ENCODE measurements at regions not wholly inside any gene's neighbourhood (a gene's known extent, or its start where the extent isn't known, plus 50 kb on each side); places are given as distances from the start of the nearest gene placed in this dataset.
A peak's percentile ranks its signal among the peaks of the same experiment; 100 is the strongest.

DNA sequence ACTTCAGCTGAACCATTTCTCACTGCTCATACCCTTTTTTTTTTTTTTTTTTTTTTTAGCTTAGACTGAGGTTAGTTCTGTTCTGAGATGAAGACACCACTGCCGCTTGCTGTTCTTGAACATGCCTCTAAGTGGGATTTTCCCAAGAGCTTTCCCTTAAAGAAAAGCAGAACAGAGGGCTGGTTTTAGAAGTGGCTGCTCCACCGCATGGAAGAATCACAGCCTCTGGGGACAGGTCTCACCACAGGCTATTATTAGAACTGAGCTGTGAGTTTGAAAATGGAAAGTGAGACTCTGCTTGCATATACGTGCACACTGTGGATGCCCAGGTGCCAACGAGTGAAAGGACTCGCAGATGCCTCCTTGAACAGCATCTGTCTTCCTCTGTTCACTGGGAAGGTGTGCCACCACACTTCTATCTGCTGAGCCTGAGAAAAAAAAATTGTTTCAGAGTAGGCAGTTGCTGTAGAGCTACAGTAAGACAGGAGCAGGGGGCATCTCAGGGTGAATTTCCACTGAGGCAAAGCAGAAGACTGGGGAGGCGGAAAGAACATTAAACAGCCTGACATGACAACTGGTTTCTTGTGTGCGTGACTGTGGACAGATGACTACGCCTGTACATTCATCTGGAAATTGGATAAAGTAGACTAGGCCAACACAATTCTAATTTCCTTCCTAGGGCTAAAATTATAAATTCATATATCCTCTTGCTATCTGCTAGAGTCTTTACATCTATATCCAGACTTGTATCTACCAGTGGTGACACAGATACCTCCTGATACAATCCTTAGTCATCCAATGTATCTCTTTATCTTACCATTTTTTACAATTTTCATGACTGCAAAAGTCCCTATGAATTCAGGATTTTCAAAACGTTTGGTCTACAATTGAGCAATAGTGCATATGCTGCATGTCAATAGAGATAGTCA is 1045.7 kb upstream of the CELF4 start:
- H3K27me3 ChIP-seq (ENCODE audit: insufficient read depth, low read length): no peaks in the 10 kb centered on the region
- H3K4me1 ChIP-seq (ENCODE audit: insufficient read depth, low read length): no peaks in the 10 kb centered on the region
- POLR2A ChIA-PET (ENCODE audit: partially characterized antibody): no interaction called here
- peak overlapping the region in 1 of 8 donors; percentile 18 for H3K4me3 Mint-ChIP-seq
- DNase-seq: no peak
- H3K4me3 ChIP-seq (ENCODE audit: low read length in 2 of 2): no peak overlapping the region
- H3K36me3 ChIP-seq (ENCODE audit: insufficient read depth, low read length): no peaks in the 10 kb centered on the region
- peaks cover 0 to 11% (median 0%) of the 10 kb centered on the region in 4 donors for H3K4me1 Mint-ChIP-seq
- H3K9me3 Mint-ChIP-seq: peaks cover 0 to 2% (median 0%) of the 10 kb centered on the region in 8 donors
- H3K36me3 Mint-ChIP-seq: no peaks in the 10 kb centered on the region
- H3K27me3 Mint-ChIP-seq: no peaks in the 10 kb centered on the region
- no peak overlapping the region for H3K27ac Mint-ChIP-seq
- H3K9me3 ChIP-seq (ENCODE audit: control insufficient read depth in 1 of 2, low read length in 2 of 2): no peaks in the 10 kb centered on the region
- no peak overlapping the region for H3K27ac ChIP-seq (ENCODE audit: low read depth, low read length)
- intact Hi-C loops (cut with micrococcal nuclease): no loop called here
- CTCF ChIA-PET (ENCODE audit: partially characterized antibody): no interaction called here

- Mint-ChIP-seq H3K36me3 (no peaks in the 10 kb centered on the region), H3K4me1 (peaks cover 0 to 11% (median 0%) of the 10 kb centered on the region in 4 donors), H3K27ac (no peak overlapping the region), H3K4me3 (no peak overlapping the region), H3K9me3 (peaks cover 0 to 5% (median 2%) of the 10 kb centered on the region in 8 donors), H3K27me3 (no peaks in the 10 kb centered on the region)
- ChIA-PET POLR2A (ENCODE audit: partially characterized antibody) (no interaction called here), CTCF (ENCODE audit: partially characterized antibody) (no interaction called here)
- no peak overlapping the region for H3K4me3 ChIP-seq (ENCODE audit: low read length in 2 of 2)
- no peak overlapping the region for H3K27ac ChIP-seq (ENCODE audit: low read depth, low read length)
- intact Hi-C loops (cut with micrococcal nuclease): no loop called here
- H3K27me3 ChIP-seq (ENCODE audit: insufficient read depth, low read length): no peaks in the 10 kb centered on the region
- no peaks in the 10 kb centered on the region for H3K36me3 ChIP-seq (ENCODE audit: insufficient read depth, low read length)
- H3K9me3 ChIP-seq (ENCODE audit: control insufficient read depth in 1 of 2, low read length in 2 of 2): no peaks in the 10 kb centered on the region
- DNase-seq: no peak
- H3K4me1 ChIP-seq (ENCODE audit: insufficient read depth, low read length): no peaks in the 10 kb centered on the region
These were observed 1041.2 kb upstream of the CELF4 start for GRCh38 chr18:38606841-38607240.

GRCh38 chr18:38602341-38602740 is 1036.7 kb upstream of the CELF4 start:
- ChIA-PET POLR2A (ENCODE audit: partially characterized antibody) (no interaction called here), CTCF (ENCODE audit: partially characterized antibody) (no interaction called here)
- H3K9me3 ChIP-seq (ENCODE audit: control insufficient read depth in 1 of 2, low read length in 2 of 2): no peaks in the 10 kb centered on the region
- Mint-ChIP-seq H3K4me1 (no peaks in the 10 kb centered on the region), H3K4me3 (no peak overlapping the region), H3K9me3 (peaks cover 0 to 7% (median 2%) of the 10 kb centered on the region in 8 donors), H3K27ac (no peak overlapping the region), H3K27me3 (no peaks in the 10 kb centered on the region), H3K36me3 (no peaks in the 10 kb centered on the region)
- no peaks in the 10 kb centered on the region for H3K4me1 ChIP-seq (ENCODE audit: insufficient read depth, low read length)
- no peak for DNase-seq
- H3K4me3 ChIP-seq (ENCODE audit: low read length in 2 of 2): no peak overlapping the region
- intact Hi-C loops (cut with micrococcal nuclease): no loop called here
- no peaks in the 10 kb centered on the region for H3K27me3 ChIP-seq (ENCODE audit: insufficient read depth, low read length)
- H3K36me3 ChIP-seq (ENCODE audit: insufficient read depth, low read length): no peaks in the 10 kb centered on the region
- H3K27ac ChIP-seq (ENCODE audit: low read depth, low read length): no peak overlapping the region

DNA sequence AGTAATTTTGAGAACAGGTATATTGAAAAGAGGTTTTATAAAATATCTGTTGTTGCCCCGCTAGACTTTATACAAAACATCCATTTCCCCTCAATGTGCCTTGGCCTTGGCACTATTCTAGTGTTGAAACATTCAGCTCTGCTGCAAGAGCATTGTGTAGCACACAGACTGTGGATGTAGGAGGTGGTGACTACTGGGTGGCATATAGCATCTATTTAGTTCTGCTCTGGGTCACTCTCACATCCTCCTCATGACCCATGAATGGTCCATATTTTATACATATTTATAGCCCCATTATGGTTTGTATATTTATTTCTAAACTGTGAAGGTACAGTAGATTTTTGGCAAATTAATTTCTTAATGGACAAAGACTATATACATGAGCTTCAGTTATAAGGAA is 1022.0 kb upstream of the CELF4 start:
- Mint-ChIP-seq H3K4me1 (no peaks in the 10 kb centered on the region), H3K9me3 (peaks cover 0 to 4% (median 0%) of the 10 kb centered on the region in 8 donors), H3K27ac (no peak overlapping the region), H3K36me3 (no peaks in the 10 kb centered on the region), H3K27me3 (no peaks in the 10 kb centered on the region), H3K4me3 (no peak overlapping the region)
- Histone ChIP-seq H3K27ac (ENCODE audit: low read depth, low read length) (no peak overlapping the region), H3K9me3 (ENCODE audit: control insufficient read depth in 1 of 2, low read length in 2 of 2) (no peaks in the 10 kb centered on the region), H3K4me3 (ENCODE audit: low read length in 2 of 2) (no peak overlapping the region), H3K4me1 (ENCODE audit: insufficient read depth, low read length) (no peaks in the 10 kb centered on the region), H3K36me3 (ENCODE audit: insufficient read depth, low read length) (no peaks in the 10 kb centered on the region), H3K27me3 (ENCODE audit: insufficient read depth, low read length) (no peaks in the 10 kb centered on the region)
- no peak for DNase-seq
- CTCF ChIA-PET (ENCODE audit: partially characterized antibody): no interaction called here
- POLR2A ChIA-PET (ENCODE audit: partially characterized antibody): no interaction called here
- intact Hi-C loops (cut with micrococcal nuclease): no loop called here

DNA sequence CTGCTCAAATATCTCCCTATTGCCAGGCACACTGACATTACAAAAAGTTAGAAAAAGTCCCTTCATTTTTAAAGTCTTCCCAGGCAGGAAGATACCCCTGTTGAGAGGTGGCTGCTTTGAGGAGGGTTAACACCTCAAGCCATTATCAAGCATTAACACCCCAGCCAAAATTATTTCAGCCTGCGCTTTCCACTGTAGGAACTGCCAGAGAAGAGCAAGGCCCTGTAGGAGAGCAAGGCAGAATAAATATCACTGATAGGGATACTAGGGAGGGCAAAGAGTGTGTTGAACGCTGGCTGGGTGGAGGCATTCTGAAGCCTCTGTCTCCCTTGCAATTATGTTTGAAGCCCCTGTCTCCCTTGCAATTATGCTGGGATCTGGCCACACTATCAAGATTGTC is 1020.7 kb upstream of the CELF4 start:
- H3K36me3 Mint-ChIP-seq: no peaks in the 10 kb centered on the region
- H3K27ac Mint-ChIP-seq: no peak overlapping the region
- Histone ChIP-seq H3K4me3 (ENCODE audit: low read length in 2 of 2) (no peak overlapping the region), H3K4me1 (ENCODE audit: insufficient read depth, low read length) (no peaks in the 10 kb centered on the region), H3K36me3 (ENCODE audit: insufficient read depth, low read length) (no peaks in the 10 kb centered on the region), H3K9me3 (ENCODE audit: control insufficient read depth in 1 of 2, low read length in 2 of 2) (no peaks in the 10 kb centered on the region), H3K27me3 (ENCODE audit: insufficient read depth, low read length) (no peaks in the 10 kb centered on the region), H3K27ac (ENCODE audit: low read depth, low read length) (no peak overlapping the region)
- ChIA-PET POLR2A (ENCODE audit: partially characterized antibody) (no interaction called here), CTCF (ENCODE audit: partially characterized antibody) (no interaction called here)
- H3K4me3 Mint-ChIP-seq: no peak overlapping the region
- DNase-seq: no peak
- H3K9me3 Mint-ChIP-seq: peaks cover 0 to 4% (median under 1%) of the 10 kb centered on the region in 8 donors
- H3K27me3 Mint-ChIP-seq: no peaks in the 10 kb centered on the region
- H3K4me1 Mint-ChIP-seq: peaks cover 0 to 5% (median 0%) of the 10 kb centered on the region in 4 donors
- intact Hi-C loops (cut with micrococcal nuclease): no loop called here

DNA sequence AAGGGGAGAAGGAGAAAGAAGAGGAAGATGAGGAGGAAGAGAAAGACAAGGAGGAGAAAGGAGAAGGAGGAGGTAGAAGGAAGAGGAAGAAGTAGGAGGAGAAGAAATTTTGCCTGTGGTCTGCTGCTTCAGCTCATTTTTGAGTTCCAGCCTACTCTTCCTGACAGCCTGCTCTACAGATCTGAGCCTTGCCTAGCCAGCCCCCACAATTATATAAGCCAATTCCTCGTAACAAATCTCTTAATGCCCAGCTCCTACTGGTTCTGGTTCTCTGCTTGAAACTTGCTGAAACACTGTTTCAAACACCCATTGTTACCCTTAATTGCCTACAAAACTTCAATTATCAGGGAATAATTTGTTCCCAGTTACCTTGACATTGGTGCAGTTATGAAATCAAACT is 1014.2 kb upstream of the CELF4 start:
- peaks cover 21% of the 10 kb centered on the region for H3K4me1 ChIP-seq (ENCODE audit: insufficient read depth, low read length)
- peaks cover 0 to 3% (median 0%) of the 10 kb centered on the region in 8 donors for H3K9me3 Mint-ChIP-seq
- H3K4me1 Mint-ChIP-seq: peaks cover 13 to 31% (median 17%) of the 10 kb centered on the region in 4 donors
- H3K27ac Mint-ChIP-seq: peak overlapping the region in 1 of 7 donors; percentile 1
- no peak for DNase-seq
- H3K27me3 Mint-ChIP-seq: no peaks in the 10 kb centered on the region
- H3K4me3 Mint-ChIP-seq: no peak overlapping the region
- H3K36me3 ChIP-seq (ENCODE audit: insufficient read depth, low read length): no peaks in the 10 kb centered on the region
- H3K27me3 ChIP-seq (ENCODE audit: insufficient read depth, low read length): no peaks in the 10 kb centered on the region
- ChIA-PET CTCF (ENCODE audit: partially characterized antibody) (interaction anchor here (0.6 to 0.9 kb wide), 2 partner anchors 21 to 1238 kb away, joined by 3 read pairs; no protein-coding TSS in a partner anchor), POLR2A (ENCODE audit: partially characterized antibody) (no interaction called here)
- no peak overlapping the region for H3K4me3 ChIP-seq (ENCODE audit: low read length in 2 of 2)
- H3K36me3 Mint-ChIP-seq: no peaks in the 10 kb centered on the region
- intact Hi-C loops (cut with micrococcal nuclease): no loop called here
- H3K9me3 ChIP-seq (ENCODE audit: control insufficient read depth in 1 of 2, low read length in 2 of 2): no peaks in the 10 kb centered on the region
- H3K27ac ChIP-seq (ENCODE audit: low read depth, low read length): no peak overlapping the region

- Histone ChIP-seq H3K4me1 (ENCODE audit: insufficient read depth, low read length) (peaks cover 22% of the 10 kb centered on the region), H3K27ac (ENCODE audit: low read depth, low read length) (peak overlapping the region; percentile 23), H3K4me3 (ENCODE audit: low read length in 2 of 2) (no peak overlapping the region), H3K27me3 (ENCODE audit: insufficient read depth, low read length) (no peaks in the 10 kb centered on the region), H3K9me3 (ENCODE audit: control insufficient read depth in 1 of 2, low read length in 2 of 2) (no peaks in the 10 kb centered on the region), H3K36me3 (ENCODE audit: insufficient read depth, low read length) (no peaks in the 10 kb centered on the region)
- DNase-seq: peak; percentile 30 to 45 (median 42)
- Mint-ChIP-seq H3K27ac (peak overlapping the region; percentile 50 to 96 (median 83)), H3K36me3 (no peaks in the 10 kb centered on the region), H3K27me3 (no peaks in the 10 kb centered on the region), H3K4me1 (peaks cover 13 to 31% (median 17%) of the 10 kb centered on the region in 4 donors), H3K4me3 (peak overlapping the region in 7 of 8 donors; percentile 24 to 86 (median 73)), H3K9me3 (peaks cover 0 to 3% (median 0%) of the 10 kb centered on the region in 8 donors)
- intact Hi-C loops (cut with micrococcal nuclease): loop anchor here (2.0 kb wide), 1 partner anchor 364 kb away; no protein-coding TSS in a partner anchor
- ChIA-PET CTCF (ENCODE audit: partially characterized antibody) (no interaction called here), POLR2A (ENCODE audit: partially characterized antibody) (interaction anchor here (0.7 kb wide), 1 partner anchor 123 kb away, joined by 3 read pairs; no protein-coding TSS in a partner anchor)
These were observed 1011.3 kb upstream of the CELF4 start for GRCh38 chr18:38576916-38577315.

Data from CD4-positive, alpha-beta memory T cell (primary cell).